ENCODE measurements at regions not wholly inside any gene's neighbourhood (a gene's known extent, or its start where the extent isn't known, plus 50 kb on each side); places are given as distances from the start of the nearest gene placed in this dataset.
"Not testable (repeated sequence)": the region's sequence is repeated elsewhere in the genome, so short reads cannot be mapped to it uniquely, and the experiment has no call there.

- TF ChIP-seq CTCF (optimal IDR thresholded peaks at IDR 0.05 in 1 of 3, IDR thresholded peaks at IDR 0.05 in 1 of 3, conservative IDR thresholded peaks at IDR 0.05 in 1 of 3; ENCODE audit: extremely low read depth in 1 of 3, insufficient read depth in 2 of 3, low read length in 3 of 3); EZH2 (IDR thresholded peaks at IDR 0.05; ENCODE audit: low read length): not testable (repeated sequence)
Observed at GRCh38 chr5:135260108-135260507, 138.9 kb downstream of the MACROH2A1 start.
